Cardiac muscle cell (in vitro differentiated cells and primary cell): ENCODE measurements at regions not wholly inside any gene's neighbourhood (a gene's known extent, or its start where the extent isn't known, plus 50 kb on each side); places are given as distances from the start of the nearest gene placed in this dataset.
A peak's percentile ranks its signal among the peaks of the same experiment; 100 is the strongest.

Source experiments
- DNase-seq, 2 donors: peaks; one replicate each; pipeline versions ENCODE4 v3.0.0 to v3.0.0-alpha.2; 2010 to 2017; ENCODE audit warnings: low read depth in 1 of 2, low spot score in 1 of 2
- H3K27ac ChIP-seq: fragments of 200-600 bp; sonication (generic); 2 replicates; pipeline ENCODE4 v1.5.1; 2016
- H3K27me3 ChIP-seq: fragments of 200-600 bp; sonication (generic); 2 replicates; pipeline ENCODE4 v1.6.0; 2016; ENCODE audit warnings: control low read depth
- H3K36me3 ChIP-seq: fragments of 200-600 bp; sonication (generic); 2 replicates; pipeline ENCODE4 v1.5.1; 2016; ENCODE audit warnings: control low read depth
- H3K4me1 ChIP-seq: fragments of 200-600 bp; sonication (generic); 2 replicates; pipeline ENCODE4 v1.8.1; 2017; ENCODE audit warnings: low read depth, mild to moderate bottlenecking, mixed run types
- H3K4me3 ChIP-seq: fragments of 200-600 bp; sonication (generic); 2 replicates; pipeline ENCODE4 v1.5.1; 2016; ENCODE audit warnings: mild to moderate bottlenecking
- H3K9me3 ChIP-seq: fragments of 200-600 bp; sonication (generic); 2 replicates; pipeline ENCODE4 v1.5.1; 2017; ENCODE audit warnings: low read depth, mild to moderate bottlenecking, control low read depth
- CTCF ChIP-seq: IDR thresholded peaks from 2 replicates; pipeline ENCODE4 v1.5.1; 2012; ENCODE audit warnings: low read depth, mild to moderate bottlenecking, low read length

GRCh38 chr16:74052016-74052415 is 244.6 kb upstream of the PSMD7 start:
- Histone ChIP-seq H3K27me3 (no peaks in the 10 kb centered on the region), H3K27ac (no peak overlapping the region), H3K36me3 (no peaks in the 10 kb centered on the region), H3K9me3 (peaks cover 3% of the 10 kb centered on the region), H3K4me3 (no peak overlapping the region), H3K4me1 (no peaks in the 10 kb centered on the region)
- no peak for TF ChIP-seq CTCF
- DNase-seq: no peak

DNA sequence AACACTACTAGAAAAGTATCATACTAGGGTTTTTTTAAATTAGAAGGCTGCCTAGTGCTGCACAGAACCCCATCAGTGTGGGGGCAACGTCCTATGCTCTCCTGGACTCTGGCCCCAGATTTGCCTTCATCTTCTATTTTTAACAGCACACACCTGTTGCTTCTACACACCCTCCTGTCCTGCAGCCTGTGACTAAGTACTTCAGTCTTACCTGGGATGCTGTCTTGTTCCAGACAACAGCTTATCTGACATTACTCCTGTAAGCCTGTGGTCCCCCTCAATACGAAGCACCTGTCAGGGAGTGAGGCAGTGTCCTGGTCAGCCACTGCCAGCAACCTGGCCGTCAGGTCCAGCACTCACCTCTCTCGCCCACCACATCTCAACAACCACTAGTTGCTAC is 247.6 kb upstream of the PSMD7 start:
- no peaks in the 10 kb centered on the region for H3K36me3 ChIP-seq
- no peaks in the 10 kb centered on the region for H3K9me3 ChIP-seq
- TF ChIP-seq CTCF: no peak
- H3K4me1 ChIP-seq: no peaks in the 10 kb centered on the region
- no peak overlapping the region for H3K27ac ChIP-seq
- no peak for DNase-seq
- no peaks in the 10 kb centered on the region for H3K27me3 ChIP-seq
- no peak overlapping the region for H3K4me3 ChIP-seq

GRCh38 chr16:74046524-74046923 is 250.1 kb upstream of the PSMD7 start:
- TF ChIP-seq CTCF: no peak
- DNase-seq: no peak
- H3K27ac ChIP-seq: no peak overlapping the region
- H3K27me3 ChIP-seq: no peaks in the 10 kb centered on the region
- no peaks in the 10 kb centered on the region for H3K9me3 ChIP-seq
- H3K4me1 ChIP-seq: no peaks in the 10 kb centered on the region
- no peak overlapping the region for H3K4me3 ChIP-seq
- H3K36me3 ChIP-seq: no peaks in the 10 kb centered on the region

DNA sequence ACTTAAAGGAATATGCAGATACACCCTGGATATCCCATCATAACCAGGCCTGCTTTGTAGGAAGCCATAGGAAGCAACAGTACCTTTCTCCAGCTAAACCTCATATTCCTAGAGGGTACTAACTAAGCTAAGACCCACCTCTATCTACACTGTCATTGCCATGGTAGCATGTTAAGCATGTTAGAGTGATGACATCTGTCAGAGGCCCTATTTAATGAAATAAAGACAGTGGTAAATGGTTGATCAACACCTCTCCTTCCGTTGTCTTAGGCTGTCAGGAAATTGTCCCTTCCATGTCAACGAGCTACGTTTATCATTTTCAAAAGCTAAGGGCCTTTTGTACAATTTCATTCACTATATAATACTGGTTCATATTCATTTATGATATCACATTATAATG is 251.1 kb upstream of the PSMD7 start:
- H3K4me1 ChIP-seq: no peaks in the 10 kb centered on the region
- H3K27me3 ChIP-seq: no peaks in the 10 kb centered on the region
- H3K27ac ChIP-seq: no peak overlapping the region
- DNase-seq: no peak
- H3K4me3 ChIP-seq: no peak overlapping the region
- no peaks in the 10 kb centered on the region for H3K9me3 ChIP-seq
- H3K36me3 ChIP-seq: no peaks in the 10 kb centered on the region
- TF ChIP-seq CTCF: no peak

DNA sequence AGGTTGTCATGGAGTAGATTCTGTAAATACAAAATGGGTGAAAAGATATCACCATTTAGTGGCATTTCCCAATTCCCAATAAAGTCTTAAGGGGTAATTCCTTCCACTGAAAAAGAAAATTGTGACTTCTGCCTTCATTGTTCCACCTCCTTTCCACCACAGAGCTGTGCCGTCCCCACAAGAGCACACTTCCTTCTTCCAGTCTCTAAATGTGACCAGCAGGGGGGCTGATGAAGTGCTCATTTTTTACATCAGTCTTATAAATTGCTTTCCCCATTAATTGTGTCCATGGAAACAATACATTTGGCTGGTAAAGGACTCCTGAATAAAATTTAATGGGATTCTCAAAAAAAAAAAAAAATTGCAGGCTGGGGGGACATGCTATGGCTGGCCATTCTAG is 260.8 kb upstream of the PSMD7 start:
- H3K4me3 ChIP-seq: no peak overlapping the region
- no peaks in the 10 kb centered on the region for H3K27me3 ChIP-seq
- TF ChIP-seq CTCF: peak; percentile 14
- no peaks in the 10 kb centered on the region for H3K9me3 ChIP-seq
- H3K4me1 ChIP-seq: no peaks in the 10 kb centered on the region
- no peak overlapping the region for H3K27ac ChIP-seq
- DNase-seq: peak; percentile 6 to 23
- no peaks in the 10 kb centered on the region for H3K36me3 ChIP-seq

DNA sequence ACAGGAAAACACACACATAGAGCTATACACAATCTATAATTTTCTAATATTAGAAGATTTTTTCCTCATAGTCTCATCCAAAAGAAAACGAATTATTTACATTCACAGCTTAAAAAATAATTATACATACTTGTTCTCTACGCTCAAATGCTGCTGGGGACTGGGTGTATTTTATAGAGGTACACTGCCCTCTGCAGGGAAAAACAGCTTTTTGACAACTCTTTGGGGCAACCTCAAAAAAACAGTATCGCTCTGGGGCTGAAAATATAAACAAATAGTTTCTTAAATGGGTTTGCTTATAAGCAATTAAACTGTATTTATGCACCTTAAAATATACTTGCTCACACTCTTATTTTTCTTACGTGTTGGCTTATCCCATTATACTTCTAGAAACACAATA is 261.8 kb upstream of the PSMD7 start:
- H3K27me3 ChIP-seq: no peaks in the 10 kb centered on the region
- peak; percentile 45 for TF ChIP-seq CTCF
- no peaks in the 10 kb centered on the region for H3K36me3 ChIP-seq
- no peak overlapping the region for H3K27ac ChIP-seq
- no peaks in the 10 kb centered on the region for H3K4me1 ChIP-seq
- H3K4me3 ChIP-seq: no peak overlapping the region
- peak; percentile 34 to 47 for DNase-seq
- H3K9me3 ChIP-seq: no peaks in the 10 kb centered on the region
